B cell (primary cell): ENCODE measurements at regions not wholly inside any gene's neighbourhood (a gene's known extent, or its start where the extent isn't known, plus 50 kb on each side); places are given as distances from the start of the nearest gene placed in this dataset.

Source experiments
- EZH2 ChIP-seq: IDR thresholded peaks from 2 replicates; pipeline ENCODE4 v1.6.1; 2012; ENCODE audit warnings: borderline replicate concordance, low read depth, mild to moderate bottlenecking, moderate library complexity, low read length; ENCODE audit not compliant: insufficient read depth, poor library complexity, severe bottlenecking
- TF ChIP-seq, protein P1 (sequence below): fragments of 200-600 bp; IDR thresholded peaks from one replicate; pipeline ENCODE4 v1.8.0; 2022; ENCODE audit warnings: antibody characterized with exemption, mild to moderate bottlenecking

DNA sequence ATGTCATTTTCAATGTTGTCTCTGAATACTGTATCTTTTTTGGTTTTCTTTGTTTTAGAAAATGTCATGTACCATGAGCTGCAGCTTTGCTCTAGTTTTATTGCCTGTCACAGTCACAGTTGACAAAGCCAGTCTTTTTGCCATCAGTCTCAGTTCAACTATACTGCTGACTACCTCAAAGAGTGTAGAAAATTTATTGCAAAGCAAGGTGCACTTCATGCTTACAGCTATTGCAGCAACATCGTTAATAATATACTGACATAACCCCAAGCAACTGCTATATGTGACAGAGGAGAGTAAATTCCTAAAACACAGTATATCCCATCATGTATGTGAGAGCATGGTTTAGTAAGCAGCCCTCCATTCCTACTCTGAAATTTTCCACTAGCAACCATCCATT lies 2022.3 kb downstream of the ARAP2 start:
- TF ChIP-seq, protein P1, sequence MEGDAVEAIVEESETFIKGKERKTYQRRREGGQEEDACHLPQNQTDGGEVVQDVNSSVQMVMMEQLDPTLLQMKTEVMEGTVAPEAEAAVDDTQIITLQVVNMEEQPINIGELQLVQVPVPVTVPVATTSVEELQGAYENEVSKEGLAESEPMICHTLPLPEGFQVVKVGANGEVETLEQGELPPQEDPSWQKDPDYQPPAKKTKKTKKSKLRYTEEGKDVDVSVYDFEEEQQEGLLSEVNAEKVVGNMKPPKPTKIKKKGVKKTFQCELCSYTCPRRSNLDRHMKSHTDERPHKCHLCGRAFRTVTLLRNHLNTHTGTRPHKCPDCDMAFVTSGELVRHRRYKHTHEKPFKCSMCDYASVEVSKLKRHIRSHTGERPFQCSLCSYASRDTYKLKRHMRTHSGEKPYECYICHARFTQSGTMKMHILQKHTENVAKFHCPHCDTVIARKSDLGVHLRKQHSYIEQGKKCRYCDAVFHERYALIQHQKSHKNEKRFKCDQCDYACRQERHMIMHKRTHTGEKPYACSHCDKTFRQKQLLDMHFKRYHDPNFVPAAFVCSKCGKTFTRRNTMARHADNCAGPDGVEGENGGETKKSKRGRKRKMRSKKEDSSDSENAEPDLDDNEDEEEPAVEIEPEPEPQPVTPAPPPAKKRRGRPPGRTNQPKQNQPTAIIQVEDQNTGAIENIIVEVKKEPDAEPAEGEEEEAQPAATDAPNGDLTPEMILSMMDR = no peak
- no peak for TF ChIP-seq EZH2
